ENCODE measurements at regions not wholly inside any gene's neighbourhood (a gene's known extent, or its start where the extent isn't known, plus 50 kb on each side); places are given as distances from the start of the nearest gene placed in this dataset.

DNA sequence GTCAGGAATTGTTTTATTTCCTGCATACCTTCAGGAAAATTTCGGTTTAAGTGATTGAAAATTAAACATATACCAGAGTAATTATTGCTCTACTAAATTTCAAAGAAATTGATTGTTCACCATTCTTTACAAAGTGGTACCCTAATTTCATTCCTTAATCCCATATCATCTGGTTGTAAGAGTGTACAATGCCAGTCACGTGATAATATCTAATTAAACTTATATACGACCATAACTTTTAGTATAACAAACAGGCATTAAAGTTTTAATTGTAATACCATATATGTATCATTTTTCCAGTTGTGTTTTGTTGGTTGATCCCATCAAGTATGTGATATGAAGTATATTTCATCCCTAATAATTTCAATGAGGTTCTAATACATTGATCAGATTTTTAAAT, 74.8 kb upstream of the PLSCR5 start:
- Histone ChIP-seq H3K36me3 (ENCODE audit: insufficient read depth, low read length) (no peaks in the 10 kb centered on the region), H3K79me2 (ENCODE audit: insufficient read depth, low read length) (no peaks in the 10 kb centered on the region), H3K4me1 (ENCODE audit: insufficient read depth, low read length) (peaks cover 42% of the 10 kb centered on the region), H3K27me3 (ENCODE audit: insufficient read depth, low read length, poor library complexity) (no peaks in the 10 kb centered on the region), H3K4me2 (ENCODE audit: insufficient read depth, low read length) (no peak overlapping the region), H2AFZ (ENCODE audit: low read depth, low read length) (no peak overlapping the region), H3K27ac (ENCODE audit: low read length) (no peak overlapping the region), H3K4me3 (ENCODE audit: low read depth in 1 of 2, low read length in 2 of 2) (no peak overlapping the region), H3K9me3 (ENCODE audit: insufficient read depth, low read length, severe bottlenecking) (peaks cover 6% of the 10 kb centered on the region), H3K9ac (ENCODE audit: low read depth, low read length) (no peak overlapping the region), H4K20me1 (ENCODE audit: insufficient read depth, low read length) (no peaks in the 10 kb centered on the region)
- TF ChIP-seq, protein P1, sequence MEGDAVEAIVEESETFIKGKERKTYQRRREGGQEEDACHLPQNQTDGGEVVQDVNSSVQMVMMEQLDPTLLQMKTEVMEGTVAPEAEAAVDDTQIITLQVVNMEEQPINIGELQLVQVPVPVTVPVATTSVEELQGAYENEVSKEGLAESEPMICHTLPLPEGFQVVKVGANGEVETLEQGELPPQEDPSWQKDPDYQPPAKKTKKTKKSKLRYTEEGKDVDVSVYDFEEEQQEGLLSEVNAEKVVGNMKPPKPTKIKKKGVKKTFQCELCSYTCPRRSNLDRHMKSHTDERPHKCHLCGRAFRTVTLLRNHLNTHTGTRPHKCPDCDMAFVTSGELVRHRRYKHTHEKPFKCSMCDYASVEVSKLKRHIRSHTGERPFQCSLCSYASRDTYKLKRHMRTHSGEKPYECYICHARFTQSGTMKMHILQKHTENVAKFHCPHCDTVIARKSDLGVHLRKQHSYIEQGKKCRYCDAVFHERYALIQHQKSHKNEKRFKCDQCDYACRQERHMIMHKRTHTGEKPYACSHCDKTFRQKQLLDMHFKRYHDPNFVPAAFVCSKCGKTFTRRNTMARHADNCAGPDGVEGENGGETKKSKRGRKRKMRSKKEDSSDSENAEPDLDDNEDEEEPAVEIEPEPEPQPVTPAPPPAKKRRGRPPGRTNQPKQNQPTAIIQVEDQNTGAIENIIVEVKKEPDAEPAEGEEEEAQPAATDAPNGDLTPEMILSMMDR (IDR thresholded peaks at IDR 0.05; ENCODE audit: borderline replicate concordance, extremely low read depth, low read length, poor library complexity, severe bottlenecking), result no peak
- DNase-seq (no peak), ATAC-seq (ENCODE audit: insufficient read depth, low read depth) (no peak)

DNA sequence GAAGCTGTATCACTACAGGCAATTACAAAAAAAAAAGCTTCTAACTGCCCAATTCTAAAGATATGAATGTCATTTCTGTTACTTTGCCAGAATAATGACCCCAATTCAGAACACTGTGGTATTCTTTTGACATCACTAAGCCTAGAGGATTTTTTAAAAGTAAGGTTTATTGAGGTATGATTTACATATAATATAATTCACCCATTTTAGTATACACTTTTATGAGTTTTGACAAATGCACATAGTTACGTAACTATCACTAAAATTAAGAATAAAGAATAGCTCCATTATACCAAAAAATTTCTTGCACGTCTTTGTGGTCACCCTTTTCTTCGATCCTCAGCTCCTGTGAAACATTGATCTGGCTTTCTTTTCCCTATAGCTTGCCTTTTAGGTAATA, 74.0 kb upstream of the PLSCR5 start:
- DNase-seq (no peak), ATAC-seq (ENCODE audit: insufficient read depth, low read depth) (no peak)
- Histone ChIP-seq H3K9ac (ENCODE audit: low read depth, low read length) (no peak overlapping the region), H3K79me2 (ENCODE audit: insufficient read depth, low read length) (no peaks in the 10 kb centered on the region), H3K27ac (ENCODE audit: low read length) (no peak overlapping the region), H3K27me3 (ENCODE audit: insufficient read depth, low read length, poor library complexity) (no peaks in the 10 kb centered on the region), H3K4me3 (ENCODE audit: low read depth in 1 of 2, low read length in 2 of 2) (no peak overlapping the region), H3K36me3 (ENCODE audit: insufficient read depth, low read length) (no peaks in the 10 kb centered on the region), H3K4me2 (ENCODE audit: insufficient read depth, low read length) (no peak overlapping the region), H4K20me1 (ENCODE audit: insufficient read depth, low read length) (no peaks in the 10 kb centered on the region), H3K4me1 (ENCODE audit: insufficient read depth, low read length) (peaks cover 34% of the 10 kb centered on the region), H3K9me3 (ENCODE audit: insufficient read depth, low read length, severe bottlenecking) (peaks cover 6% of the 10 kb centered on the region), H2AFZ (ENCODE audit: low read depth, low read length) (no peak overlapping the region)
- TF ChIP-seq, protein P1 (IDR thresholded peaks at IDR 0.05; ENCODE audit: borderline replicate concordance, extremely low read depth, low read length, poor library complexity, severe bottlenecking), result no peak
- TF ChIP-seq EZH2 (IDR thresholded peaks at IDR 0.05; ENCODE audit: borderline replicate concordance, low read depth, low read length, severe bottlenecking), result no peak

DNA sequence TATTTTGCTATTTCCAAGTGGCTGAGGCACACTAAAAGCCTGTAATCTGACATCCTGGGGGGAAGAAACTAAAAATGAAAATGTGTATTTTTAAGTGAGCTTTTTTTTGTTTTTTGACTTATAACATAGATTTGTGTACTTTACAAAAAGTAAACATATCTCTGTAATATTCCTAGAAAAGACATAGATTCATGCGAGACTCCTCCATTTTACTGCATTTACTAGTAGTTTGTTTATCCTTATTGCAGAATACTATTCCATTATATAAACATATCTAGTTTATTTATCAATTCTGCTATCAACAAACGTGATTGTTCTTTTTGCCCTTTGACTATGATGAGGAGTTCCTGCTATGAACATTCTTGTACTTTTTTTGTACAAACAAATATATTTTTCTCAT, 67.8 kb upstream of the PLSCR5 start:
- no peak overlapping the region for H3K27ac ChIP-seq (ENCODE audit: low read length)

DNA sequence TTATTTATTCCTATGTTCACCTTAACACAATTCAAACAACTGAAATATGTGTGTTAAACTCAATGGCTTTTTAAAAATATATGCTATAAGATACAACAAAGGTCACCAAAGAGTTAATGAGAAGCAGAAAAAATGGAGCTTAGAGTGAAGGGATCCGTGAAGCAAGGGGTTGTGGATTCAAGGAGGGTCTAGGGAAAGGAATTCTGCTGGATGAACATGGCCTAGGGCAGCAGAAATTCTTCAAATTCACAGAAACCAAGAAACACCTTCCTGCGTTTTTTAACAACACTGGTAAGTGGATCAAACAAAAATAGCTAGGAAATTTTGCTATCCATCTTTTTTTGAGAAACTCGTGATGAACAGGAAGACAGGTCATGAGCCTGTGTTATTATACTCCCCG, 59.3 kb upstream of the PLSCR5 start:
- Histone ChIP-seq H3K9me3 (ENCODE audit: insufficient read depth, low read length, severe bottlenecking) (peaks cover 4% of the 10 kb centered on the region), H3K27me3 (ENCODE audit: insufficient read depth, low read length, poor library complexity) (no peaks in the 10 kb centered on the region), H4K20me1 (ENCODE audit: insufficient read depth, low read length) (no peaks in the 10 kb centered on the region), H3K79me2 (ENCODE audit: insufficient read depth, low read length) (no peaks in the 10 kb centered on the region), H3K27ac (ENCODE audit: low read length) (no peak overlapping the region), H3K4me3 (ENCODE audit: low read depth in 1 of 2, low read length in 2 of 2) (no peak overlapping the region), H3K36me3 (ENCODE audit: insufficient read depth, low read length) (no peaks in the 10 kb centered on the region), H3K9ac (ENCODE audit: low read depth, low read length) (no peak overlapping the region), H2AFZ (ENCODE audit: low read depth, low read length) (no peak overlapping the region), H3K4me2 (ENCODE audit: insufficient read depth, low read length) (no peak overlapping the region), H3K4me1 (ENCODE audit: insufficient read depth, low read length) (peaks cover 10% of the 10 kb centered on the region; the same call in 1 of the 2 replicates)
- DNase-seq (no peak), ATAC-seq (ENCODE audit: insufficient read depth, low read depth) (no peak)
- TF ChIP-seq, protein P1 (IDR thresholded peaks at IDR 0.05; ENCODE audit: borderline replicate concordance, extremely low read depth, low read length, poor library complexity, severe bottlenecking), result no peak
- no peak for TF ChIP-seq EZH2 (IDR thresholded peaks at IDR 0.05; ENCODE audit: borderline replicate concordance, low read depth, low read length, severe bottlenecking)

More for the DNA sequence above, 67.8 kb upstream of the PLSCR5 start:
- no peaks in the 10 kb centered on the region for H3K36me3 ChIP-seq (ENCODE audit: insufficient read depth, low read length)
- H3K9ac ChIP-seq (ENCODE audit: low read depth, low read length), result no peak overlapping the region
- H3K9me3 ChIP-seq (ENCODE audit: insufficient read depth, low read length, severe bottlenecking), result peaks cover 6% of the 10 kb centered on the region
- no peaks in the 10 kb centered on the region for H4K20me1 ChIP-seq (ENCODE audit: insufficient read depth, low read length)
- DNase-seq (no peak), ATAC-seq (ENCODE audit: insufficient read depth, low read depth) (no peak)
- no peaks in the 10 kb centered on the region for H3K79me2 ChIP-seq (ENCODE audit: insufficient read depth, low read length)
- H3K4me2 ChIP-seq (ENCODE audit: insufficient read depth, low read length), result no peak overlapping the region
- TF ChIP-seq EZH2 (IDR thresholded peaks at IDR 0.05; ENCODE audit: borderline replicate concordance, low read depth, low read length, severe bottlenecking), result no peak
- no peak overlapping the region for H2AFZ ChIP-seq (ENCODE audit: low read depth, low read length)
- no peaks in the 10 kb centered on the region for H3K27me3 ChIP-seq (ENCODE audit: insufficient read depth, low read length, poor library complexity)
- no peaks in the 10 kb centered on the region for H3K4me1 ChIP-seq (ENCODE audit: insufficient read depth, low read length)
- no peak overlapping the region for H3K4me3 ChIP-seq (ENCODE audit: low read depth in 1 of 2, low read length in 2 of 2)
